ENCODE measurements at regions not wholly inside any gene's neighbourhood (a gene's known extent, or its start where the extent isn't known, plus 50 kb on each side); places are given as distances from the start of the nearest gene placed in this dataset.

GRCh38 chr11:129580278-129580677 is 204.6 kb downstream of the BARX2 start:
- Histone ChIP-seq H3K36me3 (ENCODE audit: control insufficient read depth in 2 of 2, extremely low read depth in 1 of 2, insufficient read depth in 2 of 2, low read length in 2 of 2) (no peaks in the 10 kb centered on the region), H3K27ac (ENCODE audit: insufficient read depth, low read depth, low read length) (no peak overlapping the region), H2AFZ (ENCODE audit: low read depth, low read length) (no peak overlapping the region), H3K4me2 (ENCODE audit: insufficient read depth, low read length) (no peak overlapping the region), H3K4me1 (ENCODE audit: control insufficient read depth, extremely low read depth, insufficient read depth, low read length) (no peaks in the 10 kb centered on the region), H3K9ac (replicated peaks; ENCODE audit: extremely low read depth, insufficient read depth, low read length) (no peak overlapping the region), H4K20me1 (replicated peaks; ENCODE audit: control insufficient read depth, extremely low read depth, insufficient read depth, low read length) (no peaks in the 10 kb centered on the region), H3K9me1 (replicated peaks; ENCODE audit: control insufficient read depth, extremely low read depth, insufficient read depth, low read length) (no peaks in the 10 kb centered on the region), H3K27me3 (ENCODE audit: control insufficient read depth in 2 of 2, insufficient read depth in 2 of 2, low read length in 2 of 2) (no peaks in the 10 kb centered on the region), H3K4me3 (replicated peaks in 1 of 3; ENCODE audit: insufficient read depth in 1 of 3, low read depth in 1 of 3, low read length in 3 of 3) (no peak overlapping the region), H3K9me3 (replicated peaks; ENCODE audit: control insufficient read depth, insufficient read depth, low read length) (no peaks in the 10 kb centered on the region), H3K79me2 (ENCODE audit: control insufficient read depth, insufficient read depth, low read length) (no peaks in the 10 kb centered on the region)
- no peak for FAIRE-seq
- intact Hi-C loops (cut with micrococcal nuclease) (no loop called here), dilution Hi-C loops (cut with MboI; ENCODE audit: extremely low pct_ligation_motif_present, low sequenced_read_pairs) (no loop called here)
- TF ChIP-seq POLR2AphosphoS5 (IDR thresholded peaks at IDR 0.05; ENCODE audit: insufficient read depth, low read depth, low read length): no peak
- no peak for TF ChIP-seq CTCF (IDR thresholded peaks at IDR 0.05; ENCODE audit: extremely low read depth in 1 of 2, insufficient read depth in 1 of 2, low read depth in 1 of 2, low read length in 2 of 2)
- no peak for TF ChIP-seq JUN (IDR thresholded peaks at IDR 0.05; ENCODE audit: borderline replicate concordance, insufficient read depth, insufficient read length, low read depth)
- TF ChIP-seq EZH2 (IDR thresholded peaks at IDR 0.05; ENCODE audit: borderline replicate concordance, low read depth, low read length, severe bottlenecking): no peak
- no peak for TF ChIP-seq POLR2A (IDR thresholded peaks at IDR 0.05; ENCODE audit: low read depth, low read length)
- no peak for TF ChIP-seq MYC (IDR thresholded peaks at IDR 0.05; ENCODE audit: low read depth, low read length)
- no peak for TF ChIP-seq GATA2 (IDR thresholded peaks at IDR 0.05; ENCODE audit: insufficient read depth, insufficient read length, low read depth, low read length)
- TF ChIP-seq FOS (IDR thresholded peaks at IDR 0.05; ENCODE audit: borderline replicate concordance, insufficient read depth, low read length): no peak
- no peak for TF ChIP-seq MAX (IDR thresholded peaks at IDR 0.05; ENCODE audit: insufficient read depth, insufficient read length)
- no peak for DNase-seq (ENCODE audit: low read depth, low spot score)
- ChIA-PET CTCF (no interaction called here), POLR2A (no interaction called here)
- BruUV-seq (replicated peaks): no TSS peak

Measured in endothelial cell of umbilical vein (primary cell).